ENCODE measurements at regions not wholly inside any gene's neighbourhood (a gene's known extent, or its start where the extent isn't known, plus 50 kb on each side); places are given as distances from the start of the nearest gene placed in this dataset.
A peak's percentile ranks its signal among the peaks of the same experiment; 100 is the strongest.

DNA sequence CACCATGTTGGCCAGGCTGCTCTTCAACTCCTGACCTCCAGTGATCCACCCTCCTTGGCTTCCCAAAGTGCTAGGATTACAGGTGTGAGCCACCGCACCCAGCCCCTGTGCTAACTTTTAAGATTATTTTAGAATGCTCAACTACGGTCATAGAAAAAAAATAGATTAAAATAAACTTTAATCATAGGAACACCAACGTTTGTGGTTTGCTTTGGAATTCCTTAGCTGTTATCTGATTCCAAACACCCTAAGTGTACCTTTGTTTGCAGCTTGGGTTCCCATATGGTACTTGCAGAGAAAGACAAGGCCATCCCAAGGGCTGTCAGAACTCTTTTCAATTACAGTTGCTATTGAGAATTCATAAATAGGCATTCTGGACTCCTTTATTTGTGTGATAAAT lies 90.1 kb upstream of the EFHC2 start:
- TF ChIP-seq CTCF (IDR thresholded peaks at IDR 0.05; ENCODE audit: insufficient read depth, low read depth, low read length) = no peak
- no peak for TF ChIP-seq EZH2 (IDR thresholded peaks at IDR 0.05; ENCODE audit: insufficient read depth, low read length)
- peak; percentile 50 for DNase-seq (ENCODE audit: low read depth)
- H2AFZ ChIP-seq (ENCODE audit: low read depth, low read length) = no peak overlapping the region
- H3K4me1 ChIP-seq (ENCODE audit: insufficient read depth, low read length) = no peaks in the 10 kb centered on the region
- H3K4me2 ChIP-seq (ENCODE audit: low read length) = no peak overlapping the region
- H3K27me3 ChIP-seq (ENCODE audit: insufficient read depth, low read length) = no peaks in the 10 kb centered on the region
- no peak overlapping the region for H3K4me3 Mint-ChIP-seq (ENCODE audit: unreplicated experiment)
- FAIRE-seq = no peak
- H3K9ac ChIP-seq (ENCODE audit: low read length) = no peak overlapping the region
- H3K79me2 ChIP-seq (ENCODE audit: insufficient read depth, low read length) = no peaks in the 10 kb centered on the region
- no peaks in the 10 kb centered on the region for H3K9me3 ChIP-seq (ENCODE audit: insufficient read depth, low read depth, low read length)
- H3K27ac Mint-ChIP-seq (ENCODE audit: unreplicated experiment) = no peak overlapping the region
- H3K36me3 Mint-ChIP-seq (ENCODE audit: low read depth, unreplicated experiment) = no peaks in the 10 kb centered on the region
- H4K20me1 ChIP-seq (ENCODE audit: insufficient read depth, low read length) = no peaks in the 10 kb centered on the region
- no peaks in the 10 kb centered on the region for H3K36me3 ChIP-seq (ENCODE audit: insufficient read depth, low read length)
- peaks cover 3% of the 10 kb centered on the region for H3K9me3 Mint-ChIP-seq (ENCODE audit: unreplicated experiment)
- H3K27me3 Mint-ChIP-seq (ENCODE audit: low read depth, unreplicated experiment) = no peaks in the 10 kb centered on the region
- H3K4me1 Mint-ChIP-seq (ENCODE audit: low read depth, unreplicated experiment) = peaks cover 15% of the 10 kb centered on the region
- no peak overlapping the region for H3K27ac ChIP-seq (ENCODE audit: low read depth, low read length)
- no peak overlapping the region for H3K4me3 ChIP-seq (ENCODE audit: insufficient read depth, low read depth, low read length)

- Histone ChIP-seq H3K27ac (ENCODE audit: low read depth, low read length) (no peak overlapping the region), H3K4me2 (ENCODE audit: low read length) (no peak overlapping the region), H3K4me1 (ENCODE audit: insufficient read depth, low read length) (no peaks in the 10 kb centered on the region), H2AFZ (ENCODE audit: low read depth, low read length) (no peak overlapping the region), H3K9ac (ENCODE audit: low read length) (no peak overlapping the region), H3K79me2 (ENCODE audit: insufficient read depth, low read length) (no peaks in the 10 kb centered on the region), H4K20me1 (ENCODE audit: insufficient read depth, low read length) (no peaks in the 10 kb centered on the region), H3K4me3 (ENCODE audit: insufficient read depth, low read depth, low read length) (no peak overlapping the region), H3K9me3 (ENCODE audit: insufficient read depth, low read depth, low read length) (no peaks in the 10 kb centered on the region), H3K27me3 (ENCODE audit: insufficient read depth, low read length) (no peaks in the 10 kb centered on the region), H3K36me3 (ENCODE audit: insufficient read depth, low read length) (no peaks in the 10 kb centered on the region)
- H3K9me3 Mint-ChIP-seq (ENCODE audit: unreplicated experiment) = peaks cover 3% of the 10 kb centered on the region
- TF ChIP-seq CTCF (IDR thresholded peaks at IDR 0.05; ENCODE audit: insufficient read depth, low read depth, low read length) = no peak
- TF ChIP-seq EZH2 (IDR thresholded peaks at IDR 0.05; ENCODE audit: insufficient read depth, low read length) = no peak
- H3K27ac Mint-ChIP-seq (ENCODE audit: unreplicated experiment) = no peak overlapping the region
- no peaks in the 10 kb centered on the region for H3K27me3 Mint-ChIP-seq (ENCODE audit: low read depth, unreplicated experiment)
- DNase-seq (ENCODE audit: low read depth) (no peak), FAIRE-seq (peak; percentile 98)
- H3K4me3 Mint-ChIP-seq (ENCODE audit: unreplicated experiment) = no peak overlapping the region
- no peaks in the 10 kb centered on the region for H3K36me3 Mint-ChIP-seq (ENCODE audit: low read depth, unreplicated experiment)
- H3K4me1 Mint-ChIP-seq (ENCODE audit: low read depth, unreplicated experiment) = peaks cover 15% of the 10 kb centered on the region
Observed at GRCh38 chrX:44432641-44433040, 89.2 kb upstream of the EFHC2 start.

DNA sequence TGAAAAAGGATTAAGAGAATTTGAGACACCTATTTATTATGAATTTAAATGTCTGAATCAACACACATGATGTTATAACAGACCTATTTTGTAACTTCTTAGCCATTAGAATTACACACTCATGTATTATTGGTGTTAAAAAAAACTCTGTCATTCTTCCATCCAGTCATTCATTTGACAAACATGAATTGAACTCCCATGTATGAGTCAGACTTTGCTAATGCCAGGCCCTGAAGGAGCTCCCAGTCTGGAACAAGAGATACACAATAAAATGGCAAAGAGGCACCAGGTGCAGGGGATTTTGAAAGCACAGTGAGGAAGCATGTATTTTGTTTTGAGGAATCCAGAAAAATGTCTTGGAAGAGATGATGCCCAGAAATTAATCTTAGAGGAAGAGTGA lies 87.7 kb upstream of the EFHC2 start:
- DNase-seq (ENCODE audit: low read depth) (peak; percentile 41), FAIRE-seq (no peak)
- no peak for TF ChIP-seq CTCF (IDR thresholded peaks at IDR 0.05; ENCODE audit: insufficient read depth, low read depth, low read length)
- no peak for TF ChIP-seq EZH2 (IDR thresholded peaks at IDR 0.05; ENCODE audit: insufficient read depth, low read length)
- Mint-ChIP-seq H3K4me1 (ENCODE audit: low read depth, unreplicated experiment) (peaks cover 15% of the 10 kb centered on the region), H3K4me3 (ENCODE audit: unreplicated experiment) (no peak overlapping the region), H3K9me3 (ENCODE audit: unreplicated experiment) (no peaks in the 10 kb centered on the region), H3K27ac (ENCODE audit: unreplicated experiment) (peak overlapping the region; percentile 59), H3K36me3 (ENCODE audit: low read depth, unreplicated experiment) (no peaks in the 10 kb centered on the region), H3K27me3 (ENCODE audit: low read depth, unreplicated experiment) (no peaks in the 10 kb centered on the region)
- Histone ChIP-seq H3K9me3 (ENCODE audit: insufficient read depth, low read depth, low read length) (no peaks in the 10 kb centered on the region), H3K4me1 (ENCODE audit: insufficient read depth, low read length) (no peaks in the 10 kb centered on the region), H3K4me3 (ENCODE audit: insufficient read depth, low read depth, low read length) (no peak overlapping the region), H4K20me1 (ENCODE audit: insufficient read depth, low read length) (no peaks in the 10 kb centered on the region), H3K79me2 (ENCODE audit: insufficient read depth, low read length) (no peaks in the 10 kb centered on the region), H3K27ac (ENCODE audit: low read depth, low read length) (no peak overlapping the region), H3K4me2 (ENCODE audit: low read length) (no peak overlapping the region), H3K27me3 (ENCODE audit: insufficient read depth, low read length) (no peaks in the 10 kb centered on the region), H3K9ac (ENCODE audit: low read length) (no peak overlapping the region), H3K36me3 (ENCODE audit: insufficient read depth, low read length) (no peaks in the 10 kb centered on the region), H2AFZ (ENCODE audit: low read depth, low read length) (no peak overlapping the region)

Data from astrocyte (in vitro differentiated cells and primary cell).